ENCODE measurements at regions not wholly inside any gene's neighbourhood (a gene's known extent, or its start where the extent isn't known, plus 50 kb on each side); places are given as distances from the start of the nearest gene placed in this dataset.
"Not testable (repeated sequence)": the region's sequence is repeated elsewhere in the genome, so short reads cannot be mapped to it uniquely, and the experiment has no call there.

- DNase-seq: no peak
Observed at GRCh38 chrX:84865113-84865512, 138.6 kb upstream of the APOOL start.

- DNase-seq: not testable (repeated sequence)
Observed at GRCh38 chrX:84870281-84870680, 133.4 kb upstream of the APOOL start.

- peak; percentile 4 for DNase-seq
Observed at GRCh38 chrX:84872160-84872771, 131.4 kb upstream of the APOOL start.

- no peak for DNase-seq
Observed at GRCh38 chrX:84873176-84873575, 130.5 kb upstream of the APOOL start.

- DNase-seq: no peak
Observed at GRCh38 chrX:84876876-84877275, 126.8 kb upstream of the APOOL start.

GRCh38 chrX:84893897-84894296 lies 109.8 kb upstream of the APOOL start:
- DNase-seq: no peak

- DNase-seq: peak; percentile 6
Observed at GRCh38 chrX:84907324-84907968, 96.2 kb upstream of the APOOL start.

- DNase-seq: no peak
Observed at GRCh38 chrX:84909151-84909550, 94.5 kb upstream of the APOOL start.

- no peak for DNase-seq
Observed at GRCh38 chrX:84924624-84925023, 79.1 kb upstream of the APOOL start.

- DNase-seq: no peak
Observed at GRCh38 chrX:84932814-84933213, 70.9 kb upstream of the APOOL start.

- DNase-seq: no peak
Observed at GRCh38 chrX:84933956-84934556, 69.6 kb upstream of the APOOL start.

All from hindlimb muscle (tissue), 1 donor.